HepG2 (cell line): ENCODE measurements at regions not wholly inside any gene's neighbourhood (a gene's known extent, or its start where the extent isn't known, plus 50 kb on each side); places are given as distances from the start of the nearest gene placed in this dataset.

ENCODE experiments used
- ATAC-seq: fragments of 200-7000 bp; cut with Tn5 transposase; 3 replicates; pipeline ENCODE4 v1.9.1; 2020; ENCODE audit warnings: mild to moderate bottlenecking, moderate library complexity
- BruUV-seq: library from RNA; stranded (reverse); fragments of 400-500 nt; replicated peaks from 2 replicates; lab custom pipeline; 2021; lab: Mats Ljungman, UMichigan
- CTCF ChIA-PET: fragments of 300-600 bp; formaldehyde crosslinking; extraction: SDS; loops from one replicate; lab custom pipeline; 2021; ENCODE audit warnings: low total read pairs, inconsistent platforms, low intra/inter-chr PET ratio; lab: Yijun Ruan, JAX
- POLR2A ChIA-PET: fragments of 350-600 bp; sonication (Branson Sonifier 250); formaldehyde crosslinking; loops from one replicate; lab custom pipeline; 2020; ENCODE audit warnings: antibody characterized with exemption, inconsistent platforms; lab: Yijun Ruan, JAX
- DNase-seq: peaks from one replicate; pipeline ENCODE4 v3.0.0-alpha.2; 2015; ENCODE audit warnings: low spot score
- FAIRE-seq: peaks from 3 replicates; lab custom pipeline; 2011; peaks lifted over from hg19 to GRCh38; lab: Jason Lieb, UNC
- H2AFZ ChIP-seq: one replicate; pipeline ENCODE4 v1.6.1; 2011; ENCODE audit warnings: low read length, inconsistent platforms
- H3K27ac ChIP-seq: fragments of 300-600 bp; 3 replicates; pipeline ENCODE4 v1.8.0; 2011; ENCODE audit warnings: mixed run types, mild to moderate bottlenecking, mixed read lengths, low read length, inconsistent platforms; ENCODE audit not compliant: insufficient read depth; ENCODE audit errors: extremely low read length
- H3K27me3 ChIP-seq, 2 experiments: fragments of 200-600 bp in 1 of 2; 2 replicates in 1 of 2; 3 replicates in 1 of 2; pipeline versions ENCODE4 v1.6.0 to v1.8.0; 2011; ENCODE audit warnings: low read length in 2 of 2, mild to moderate bottlenecking in 2 of 2, moderate library complexity in 2 of 2, inconsistent platforms in 1 of 2; ENCODE audit not compliant: insufficient read depth in 2 of 2, control insufficient read depth in 1 of 2
- H3K36me3 ChIP-seq, 2 experiments: fragments of 200-600 bp in 1 of 2; replicated peaks in 1 of 2; 2 replicates in 1 of 2; 3 replicates in 1 of 2; pipeline versions ENCODE4 v1.5.1 to v1.8.0; 2011; ENCODE audit warnings: low read length in 2 of 2, inconsistent platforms in 1 of 2; ENCODE audit not compliant: insufficient read depth in 2 of 2, control insufficient read depth in 1 of 2
- H3K4me1 ChIP-seq: 2 replicates; pipeline ENCODE4 v1.5.1; 2012; ENCODE audit warnings: low read length, inconsistent platforms; ENCODE audit not compliant: insufficient read depth
- H3K4me2 ChIP-seq: 2 replicates; pipeline ENCODE4 v1.6.0; 2011; ENCODE audit warnings: low read depth, low read length, inconsistent platforms
- H3K4me3 ChIP-seq, 3 experiments: fragments of 200-600 bp in 1 of 3; sonication (generic), shearing (Covaris generic) in 1 of 3; replicated peaks in 1 of 3; 2 replicates each; pipeline ENCODE4 v1.5.1; 2011 to 2016; ENCODE audit warnings: low read length in 3 of 3, inconsistent platforms in 2 of 3, low read depth in 2 of 3, mild to moderate bottlenecking in 2 of 3, control low read depth in 1 of 3, mixed read lengths in 1 of 3; ENCODE audit not compliant: insufficient read depth in 1 of 3
- H3K79me2 ChIP-seq: one replicate; pipeline ENCODE4 v1.6.1; 2011; ENCODE audit warnings: low read length, inconsistent platforms; ENCODE audit not compliant: insufficient read depth
- H3K9ac ChIP-seq: 2 replicates; pipeline ENCODE4 v1.6.0; 2011; ENCODE audit warnings: mild to moderate bottlenecking, low read depth, low read length, inconsistent platforms; ENCODE audit not compliant: insufficient read depth
- H3K9me3 ChIP-seq: 2 replicates; pipeline ENCODE4 v1.5.1; 2012; ENCODE audit warnings: mild to moderate bottlenecking, low read length
- H4K20me1 ChIP-seq: 2 replicates; pipeline ENCODE4 v1.6.0; 2011; ENCODE audit warnings: inconsistent platforms, mild to moderate bottlenecking, low read length, moderate library complexity; ENCODE audit not compliant: insufficient read depth
- BRD4 ChIP-seq: sonication (generic); formaldehyde crosslinking; IDR thresholded peaks from 2 replicates; pipeline ENCODE4 v1.4.0; 2020; ENCODE audit warnings: missing genetic modification reagents
- FOXA1 ChIP-seq, 2 experiments: fragments of 450-650 bp in 1 of 2; sonication (generic) in 1 of 2; formaldehyde crosslinking in 1 of 2; IDR thresholded peaks; 2 replicates each; pipeline versions ENCODE4 v1.4.0 to v1.6.1; 2016 to 2020; ENCODE audit warnings: missing genetic modification reagents in 1 of 2
- MAFK ChIP-seq, 2 experiments: IDR thresholded peaks in 1 of 2; conservative IDR thresholded peaks in 1 of 2; 2 replicates each; pipeline ENCODE4 v1.6.1; 2011; ENCODE audit warnings: improper control_type of control experiment in 2 of 2, low read length in 2 of 2
- MZF1 ChIP-seq: sonication (generic); formaldehyde crosslinking; IDR thresholded peaks from 2 replicates; pipeline ENCODE4 v1.8.1; 2023; ENCODE audit warnings: mild to moderate bottlenecking, missing genetic modification reagents, borderline replicate concordance
- RFX5 ChIP-seq: IDR thresholded peaks from 2 replicates; pipeline ENCODE4 v1.6.1; 2011; ENCODE audit warnings: low read depth, low read length, improper control_type of control experiment
- SOX5 ChIP-seq: IDR thresholded peaks from 2 replicates; pipeline ENCODE4 v1.6.1; 2016; ENCODE audit warnings: borderline replicate concordance
- SRSF1 ChIP-seq: fragments of 200-400 bp; formaldehyde crosslinking; optimal IDR thresholded peaks from 2 replicates; pipeline ENCODE3; 2017; ENCODE audit warnings: mild to moderate bottlenecking, low read depth, low read length, moderate library complexity
- STAG1 ChIP-seq: sonication (generic); formaldehyde crosslinking; IDR thresholded peaks from 2 replicates; pipeline ENCODE4 v1.4.0; 2020; ENCODE audit warnings: missing genetic modification reagents
- TBX3 ChIP-seq: fragments of 450-650 bp; IDR thresholded peaks from 2 replicates; pipeline ENCODE4 v1.6.1; 2017; ENCODE audit warnings: antibody characterized with exemption, mild to moderate bottlenecking, inconsistent platforms, borderline replicate concordance
- ZBTB20 ChIP-seq: sonication (generic); formaldehyde crosslinking; IDR thresholded peaks from 2 replicates; pipeline ENCODE4 v1.8.1; 2023; ENCODE audit warnings: missing genetic modification reagents, low read depth, mild to moderate bottlenecking, borderline replicate concordance
- ZBTB7A ChIP-seq: sonication (generic); formaldehyde crosslinking; IDR thresholded peaks from 2 replicates; pipeline ENCODE4 v1.8.0; 2022; ENCODE audit warnings: mild to moderate bottlenecking, missing genetic modification reagents
- ZMYM3 ChIP-seq: sonication (generic); formaldehyde crosslinking; IDR thresholded peaks from 2 replicates; pipeline ENCODE4 v1.5.1; 2020; ENCODE audit warnings: mild to moderate bottlenecking, missing genetic modification reagents
- ZNF484 ChIP-seq: sonication (generic); formaldehyde crosslinking; IDR thresholded peaks from 2 replicates; pipeline ENCODE4 v1.5.1; 2020; ENCODE audit warnings: mild to moderate bottlenecking, low read depth, missing genetic modification reagents, borderline replicate concordance
- WGBS: methylation state at CpG from one replicate; pipeline ENCODE4 v1.1.6; 2017; ENCODE audit warnings: low lambda C conversion rate; 5-methylcytosine and 5-hydroxymethylcytosine counted together
- in situ Hi-C: cut with HindIII; loops from 2 replicates; pipeline ENCODE4 v1.10.0; 2017; ENCODE audit warnings: low pct_unique_long_range_greater_than_20kb; ENCODE audit not compliant: extremely low pct_ligation_motif_present
- intact Hi-C: fragments of 100-400 bp; cut with micrococcal nuclease; formaldehyde crosslinking; loops from one replicate; pipeline ENCODE4 v1.10.0; 2022; ENCODE audit not compliant: unreplicated experiment
- TF ChIP-seq, protein P1 (sequence below): sonication (generic); formaldehyde crosslinking; IDR thresholded peaks from 2 replicates; pipeline ENCODE4 v1.5.1; 2020; ENCODE audit warnings: mild to moderate bottlenecking, missing genetic modification reagents, borderline replicate concordance

- BruUV-seq, result no TSS peak
- H3K9me3 ChIP-seq, result no peaks in the 10 kb centered on the region
- ATAC-seq, result no peak
- H3K36me3 ChIP-seq, result no peaks in the 10 kb centered on the region
- FAIRE-seq, result no peak
- peaks cover 47% of the 10 kb centered on the region for H3K4me1 ChIP-seq
- no peak overlapping the region for H2AFZ ChIP-seq
- intact Hi-C loops, result no loop called here
- H3K27me3 ChIP-seq, result no peaks in the 10 kb centered on the region
- POLR2A ChIA-PET, result no interaction called here
- no peak overlapping the region for H3K4me2 ChIP-seq
- no peak overlapping the region for H3K9ac ChIP-seq
- no peaks in the 10 kb centered on the region for H4K20me1 ChIP-seq
- H3K27ac ChIP-seq, result no peak overlapping the region
- in situ Hi-C loops, result no loop called here
- 95% methylated on average over 15 of the region's 15 CpGs for WGBS
- TF ChIP-seq ZBTB7A (CRISPR knock-in tag) (no peak), ZMYM3 (CRISPR knock-in tag) (no peak), STAG1 (CRISPR knock-in tag) (no peak), SOX5 (CRISPR knock-in tag) (no peak), SRSF1 (no peak), FOXA1 (IDR thresholded peaks at IDR 0.05) (no peak), FOXA1 (CRISPR knock-in tag; IDR thresholded peaks at IDR 0.05) (no peak), BRD4 (no peak), TBX3 (no peak), RFX5 (no peak), ZBTB20 (CRISPR knock-in tag) (no peak), MAFK (conservative IDR thresholded peaks at IDR 0.05 in 1 of 2, IDR thresholded peaks at IDR 0.05 in 1 of 2; ENCODE audit: low read length in 2 of 2) (no peak), ZNF484 (no peak), MZF1 (no peak)
- TF ChIP-seq, protein P1, sequence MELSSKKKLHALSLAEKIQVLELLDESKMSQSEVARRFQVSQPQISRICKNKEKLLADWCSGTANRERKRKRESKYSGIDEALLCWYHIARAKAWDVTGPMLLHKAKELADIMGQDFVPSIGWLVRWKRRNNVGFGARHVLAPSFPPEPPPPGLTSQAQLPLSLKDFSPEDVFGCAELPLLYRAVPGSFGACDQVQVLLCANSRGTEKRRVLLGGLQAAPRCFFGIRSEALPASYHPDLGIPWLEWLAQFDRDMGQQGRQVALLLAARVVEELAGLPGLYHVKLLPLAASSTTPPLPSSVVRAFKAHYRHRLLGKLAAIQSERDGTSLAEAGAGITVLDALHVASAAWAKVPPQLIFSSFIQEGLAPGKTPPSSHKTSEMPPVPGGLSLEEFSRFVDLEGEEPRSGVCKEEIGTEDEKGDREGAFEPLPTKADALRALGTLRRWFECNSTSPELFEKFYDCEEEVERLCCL (CRISPR knock-in tag), result no peak
- no peak for DNase-seq
- CTCF ChIA-PET, result no interaction called here
- H3K4me3 ChIP-seq, result no peak overlapping the region
- H3K79me2 ChIP-seq, result no peaks in the 10 kb centered on the region
These were observed 76.3 kb downstream of the PSMG1 start for GRCh38 chr21:39106881-39107462.
